HCT116 (cell line): ENCODE measurements at regions not wholly inside any gene's neighbourhood (a gene's known extent, or its start where the extent isn't known, plus 50 kb on each side); places are given as distances from the start of the nearest gene placed in this dataset.

Experiments
- ATAC-seq: fragments of 200-7000 bp; cut with Tn5 transposase; 2 replicates; pipeline ENCODE4 v1.9.1; 2020; ENCODE audit warnings: mild to moderate bottlenecking, moderate library complexity
- BruUV-seq: library from RNA; stranded (reverse); fragments of 400-500 nt; replicated peaks from 2 replicates; lab custom pipeline; 2021; lab: Mats Ljungman, UMichigan
- CTCF ChIA-PET: fragments of 300-600 bp; sonication (Branson Sonifier 250); formaldehyde crosslinking; loops from one replicate; lab custom pipeline; 2021; ENCODE audit warnings: antibody characterized with exemption; lab: Charles Lee
- POLR2A ChIA-PET: fragments of 300-600, 350-600 bp; sonication (Branson Sonifier 250); formaldehyde crosslinking; loops from one replicate; lab custom pipeline; 2021; ENCODE audit warnings: antibody characterized with exemption; lab: Charles Lee
- RAD21 ChIA-PET, 2 experiments: fragments of 300-600 bp; sonication (Branson Sonifier 250); formaldehyde crosslinking; loops; one replicate each; lab custom pipeline; 2023; ENCODE audit warnings: low total read pairs in 2 of 2; ENCODE audit not compliant: uncharacterized antibody in 2 of 2, unreplicated experiment in 2 of 2, low non-redundant PET in 1 of 2; lab: Charles Lee
- DNase-seq: peaks from one replicate; pipeline ENCODE4 v3.0.0-alpha.2; 2010; ENCODE audit warnings: low read depth, low spot score
- H2AFZ ChIP-seq: fragments of 200-600 bp; shearing (Covaris generic), sonication (generic); 2 replicates; pipeline ENCODE4 v1.6.1; 2017; ENCODE audit warnings: low read depth, mixed run types, mixed read lengths, antibody characterized with exemption, low read length; ENCODE audit not compliant: poor library complexity, severe bottlenecking
- H3K27ac ChIP-seq: 2 replicates; pipeline ENCODE4 v1.5.1; 2012; ENCODE audit warnings: low read depth, low read length
- H3K27me3 ChIP-seq: fragments of 200-600 bp; sonication (generic); 2 replicates; pipeline ENCODE4 v1.6.1; 2016; ENCODE audit warnings: mixed run types, low read length, mixed read lengths; ENCODE audit not compliant: insufficient read depth
- H3K36me3 ChIP-seq, 2 experiments: fragments of 200-500 bp in 1 of 2; fragments of 200-600 bp in 1 of 2; sonication (Bioruptor generic) in 1 of 2; sonication (generic) in 1 of 2; 2 replicates each; pipeline versions ENCODE4 v1.5.1 to v1.6.1; 2014 to 2016; ENCODE audit warnings: low read length in 2 of 2, inconsistent platforms in 1 of 2, mixed read lengths in 1 of 2, mixed run types in 1 of 2; ENCODE audit not compliant: insufficient read depth in 2 of 2, control insufficient read depth in 1 of 2
- H3K4me1 ChIP-seq, 2 experiments: fragments of 200-600 bp in 1 of 2; sonication (generic) in 1 of 2; 2 replicates each; pipeline versions ENCODE4 v1.5.1 to v1.6.1; 2012 to 2017; ENCODE audit warnings: low read length in 2 of 2, inconsistent platforms in 1 of 2, mild to moderate bottlenecking in 1 of 2, mixed read lengths in 1 of 2, mixed run types in 1 of 2, moderate library complexity in 1 of 2; ENCODE audit not compliant: insufficient read depth in 2 of 2, control insufficient read depth in 1 of 2
- H3K4me2 ChIP-seq: fragments of 200-600 bp; sonication (generic); 2 replicates; pipeline ENCODE4 v1.6.1; 2017; ENCODE audit warnings: mixed run types, low read length, mixed read lengths
- H3K4me3 ChIP-seq, 2 experiments: fragments of 200-600 bp in 1 of 2; sonication (generic) in 1 of 2; replicated peaks in 1 of 2; 2 replicates each; pipeline ENCODE4 v1.5.1; 2011 to 2016; ENCODE audit warnings: low read length in 2 of 2, control low read depth in 1 of 2, low read depth in 1 of 2, mild to moderate bottlenecking in 1 of 2, mixed read lengths in 1 of 2, mixed run types in 1 of 2
- H3K79me2 ChIP-seq: fragments of 200-600 bp; sonication (generic); 2 replicates; pipeline ENCODE4 v1.6.1; 2017; ENCODE audit warnings: mild to moderate bottlenecking, mixed run types, low read length, moderate library complexity, mixed read lengths; ENCODE audit not compliant: insufficient read depth
- H3K9ac ChIP-seq: fragments of 200-600 bp; sonication (generic); 2 replicates; pipeline ENCODE4 v1.6.1; 2016; ENCODE audit warnings: low read length, mixed read lengths
- H3K9me2 ChIP-seq: fragments of 200-600 bp; sonication (generic), shearing (Covaris generic); 2 replicates; pipeline ENCODE4 v1.6.1; 2017; ENCODE audit warnings: mixed run types, mild to moderate bottlenecking, moderate library complexity; ENCODE audit not compliant: insufficient read depth
- H3K9me3 ChIP-seq, 2 experiments: fragments of 200-500 bp in 1 of 2; fragments of 200-600 bp in 1 of 2; sonication (Bioruptor generic) in 1 of 2; sonication (generic) in 1 of 2; 2 replicates each; pipeline ENCODE4 v1.6.1; 2014 to 2017; ENCODE audit warnings: low read length in 2 of 2, mixed read lengths in 2 of 2, inconsistent platforms in 1 of 2, low read depth in 1 of 2, mild to moderate bottlenecking in 1 of 2, mixed run types in 1 of 2, moderate library complexity in 1 of 2; ENCODE audit not compliant: control insufficient read depth in 1 of 2, insufficient read depth in 1 of 2
- H4K20me1 ChIP-seq: fragments of 200-600 bp; sonication (generic), shearing (Covaris generic); 2 replicates; pipeline ENCODE4 v1.6.1; 2017; ENCODE audit warnings: mixed run types, mild to moderate bottlenecking, moderate library complexity; ENCODE audit not compliant: insufficient read depth
- CEBPB ChIP-seq: IDR thresholded peaks from 2 replicates; pipeline ENCODE4 v1.6.1; 2012; ENCODE audit warnings: low read depth
- EGR1 ChIP-seq: IDR thresholded peaks from 2 replicates; pipeline ENCODE4 v1.6.1; 2012; ENCODE audit warnings: low read depth
- ELF1 ChIP-seq: IDR thresholded peaks from 2 replicates; pipeline ENCODE4 v1.6.1; 2012; ENCODE audit warnings: low read depth, borderline replicate concordance
- EZH2 ChIP-seq: fragments of 200-600 bp; sonication (generic); IDR thresholded peaks from 2 replicates; pipeline ENCODE4 v1.6.1; 2017; ENCODE audit warnings: antibody characterized with exemption, mixed run types
- EZH2phosphoT487 ChIP-seq: fragments of 200-600 bp; IDR thresholded peaks from 2 replicates; pipeline ENCODE4 v1.6.1; 2018; ENCODE audit warnings: antibody characterized with exemption, borderline replicate concordance
- FOSL1 ChIP-seq: IDR thresholded peaks from 2 replicates; pipeline ENCODE4 v1.6.1; 2012; ENCODE audit warnings: low read depth
- JUND ChIP-seq: IDR thresholded peaks from 2 replicates; pipeline ENCODE4 v1.6.1; 2012
- POLR2A ChIP-seq: IDR thresholded peaks from 2 replicates; pipeline ENCODE4 v1.7.0; 2011; ENCODE audit warnings: borderline replicate concordance; ENCODE audit not compliant: insufficient read depth, insufficient read length; ENCODE audit errors: extremely low read depth
- POLR2AphosphoS5 ChIP-seq: IDR thresholded peaks from 2 replicates; pipeline ENCODE4 v1.6.1; 2011; ENCODE audit warnings: mild to moderate bottlenecking, low read depth, low read length, moderate library complexity
- RAD21 ChIP-seq: IDR thresholded peaks from 2 replicates; pipeline ENCODE4 v1.6.1; 2012; ENCODE audit warnings: low read depth, mild to moderate bottlenecking
- SIN3A ChIP-seq: IDR thresholded peaks from 2 replicates; pipeline ENCODE4 v1.6.1; 2012; ENCODE audit warnings: low read depth
- SP1 ChIP-seq: IDR thresholded peaks from 2 replicates; pipeline ENCODE4 v1.6.1; 2012; ENCODE audit warnings: low read depth
- SRF ChIP-seq: IDR thresholded peaks from 2 replicates; pipeline ENCODE4 v1.6.1; 2012; ENCODE audit warnings: low read depth
- TCF7L2 ChIP-seq: IDR thresholded peaks from 2 replicates; pipeline ENCODE4 v1.7.0; 2011; ENCODE audit warnings: borderline replicate concordance, inconsistent platforms; ENCODE audit not compliant: insufficient read depth, insufficient read length; ENCODE audit errors: extremely low read depth
- ZFX ChIP-seq: fragments of 450-650 bp; IDR thresholded peaks from 2 replicates; pipeline ENCODE4 v1.6.1; 2017
- ZNF274 ChIP-seq: fragments of 200-500 bp; sonication (Bioruptor generic); IDR thresholded peaks from 2 replicates; pipeline ENCODE4 v1.6.1; 2014; ENCODE audit warnings: mild to moderate bottlenecking, low read depth, low read length, inconsistent platforms
- intact Hi-C: fragments of 100-400 bp; cut with micrococcal nuclease; formaldehyde crosslinking; loops from 2 replicates; pipeline ENCODE4 v1.10.0; 2022
- TF ChIP-seq, protein P1 (sequence below): IDR thresholded peaks from 2 replicates; pipeline ENCODE4 v1.6.1; 2011; ENCODE audit warnings: mild to moderate bottlenecking, low read length, moderate library complexity; ENCODE audit not compliant: insufficient replicate concordance; ENCODE audit errors: extremely low read depth
- TF ChIP-seq, protein P2 (sequence below): IDR thresholded peaks from 2 replicates; pipeline ENCODE4 v1.6.1; 2012
- TF ChIP-seq, protein P3 (sequence below), 3 experiments: fragments of 200-600 bp in 1 of 3; sonication (generic) in 1 of 3; IDR thresholded peaks in 2 of 3; conservative IDR thresholded peaks in 1 of 3; 2 replicates each; pipeline ENCODE4 v1.5.1; 2012 to 2017; ENCODE audit warnings: low read depth in 2 of 3, low read length in 2 of 3, antibody characterized with exemption in 1 of 3, borderline replicate concordance in 1 of 3, control low read depth in 1 of 3, mild to moderate bottlenecking in 1 of 3, mixed read lengths in 1 of 3, mixed run types in 1 of 3, moderate library complexity in 1 of 3; ENCODE audit not compliant: insufficient read depth in 1 of 3

DNA sequence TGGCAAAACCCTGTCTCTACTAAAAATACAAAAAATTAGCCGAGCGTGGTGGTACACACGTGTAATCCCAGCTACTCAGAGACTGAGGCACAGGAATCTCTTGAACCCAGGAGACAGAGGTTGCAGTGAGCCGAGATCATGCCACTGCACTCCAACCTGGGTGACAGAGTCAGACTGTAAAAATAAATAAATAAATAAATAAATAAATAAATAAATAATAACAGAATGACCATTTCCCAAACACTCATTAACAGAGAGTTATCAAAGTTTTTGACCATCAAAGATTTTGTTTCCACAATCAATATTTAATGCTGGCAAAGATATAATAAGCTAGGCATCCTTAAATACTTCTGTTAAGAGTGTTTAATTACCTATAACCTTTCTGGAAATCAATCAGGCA, 299.4 kb downstream of the KCTD12 start (continued):
- TF ChIP-seq, protein P1, sequence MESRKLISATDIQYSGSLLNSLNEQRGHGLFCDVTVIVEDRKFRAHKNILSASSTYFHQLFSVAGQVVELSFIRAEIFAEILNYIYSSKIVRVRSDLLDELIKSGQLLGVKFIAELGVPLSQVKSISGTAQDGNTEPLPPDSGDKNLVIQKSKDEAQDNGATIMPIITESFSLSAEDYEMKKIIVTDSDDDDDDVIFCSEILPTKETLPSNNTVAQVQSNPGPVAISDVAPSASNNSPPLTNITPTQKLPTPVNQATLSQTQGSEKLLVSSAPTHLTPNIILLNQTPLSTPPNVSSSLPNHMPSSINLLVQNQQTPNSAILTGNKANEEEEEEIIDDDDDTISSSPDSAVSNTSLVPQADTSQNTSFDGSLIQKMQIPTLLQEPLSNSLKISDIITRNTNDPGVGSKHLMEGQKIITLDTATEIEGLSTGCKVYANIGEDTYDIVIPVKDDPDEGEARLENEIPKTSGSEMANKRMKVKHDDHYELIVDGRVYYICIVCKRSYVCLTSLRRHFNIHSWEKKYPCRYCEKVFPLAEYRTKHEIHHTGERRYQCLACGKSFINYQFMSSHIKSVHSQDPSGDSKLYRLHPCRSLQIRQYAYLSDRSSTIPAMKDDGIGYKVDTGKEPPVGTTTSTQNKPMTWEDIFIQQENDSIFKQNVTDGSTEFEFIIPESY, result no peak
- TF ChIP-seq FOSL1 (no peak), EZH2phosphoT487 (no peak)

DNA sequence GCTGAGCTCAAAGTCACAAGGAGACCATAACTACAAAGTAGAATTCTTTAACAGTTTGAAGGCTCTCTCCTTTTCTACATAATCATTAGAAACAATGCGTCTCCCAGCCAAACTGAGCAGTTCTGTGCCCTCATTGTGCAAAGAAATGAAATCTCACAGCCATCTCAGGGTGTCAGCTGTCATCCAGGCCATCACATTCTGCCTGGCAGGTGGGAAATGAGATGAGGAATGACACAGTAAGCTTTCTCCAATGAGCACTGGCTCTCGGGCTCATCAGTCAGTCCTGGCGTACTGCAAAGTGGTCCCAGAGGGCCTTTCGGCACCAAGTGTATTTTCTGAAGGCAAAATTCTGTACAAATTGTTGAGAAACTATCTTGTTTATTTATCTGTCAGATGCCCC, 306.5 kb downstream of the KCTD12 start:
- no peak for TF ChIP-seq POLR2AphosphoS5
- no peak for TF ChIP-seq EGR1
- no peak for TF ChIP-seq SIN3A
- TF ChIP-seq, protein P2, sequence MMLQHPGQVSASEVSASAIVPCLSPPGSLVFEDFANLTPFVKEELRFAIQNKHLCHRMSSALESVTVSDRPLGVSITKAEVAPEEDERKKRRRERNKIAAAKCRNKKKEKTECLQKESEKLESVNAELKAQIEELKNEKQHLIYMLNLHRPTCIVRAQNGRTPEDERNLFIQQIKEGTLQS, result no peak
- TF ChIP-seq JUND, result no peak
- no peak for TF ChIP-seq SP1
- no peak for TF ChIP-seq EZH2phosphoT487
- no peak for TF ChIP-seq POLR2A
- TF ChIP-seq ZNF274, result no peak
- TF ChIP-seq TCF7L2, result no peak
- no peak for TF ChIP-seq CEBPB
- no peak for TF ChIP-seq ELF1
- TF ChIP-seq, protein P1, result no peak
- no peak for TF ChIP-seq ZFX
- no peak for TF ChIP-seq EZH2
- TF ChIP-seq RAD21, result no peak
- TF ChIP-seq, protein P3, sequence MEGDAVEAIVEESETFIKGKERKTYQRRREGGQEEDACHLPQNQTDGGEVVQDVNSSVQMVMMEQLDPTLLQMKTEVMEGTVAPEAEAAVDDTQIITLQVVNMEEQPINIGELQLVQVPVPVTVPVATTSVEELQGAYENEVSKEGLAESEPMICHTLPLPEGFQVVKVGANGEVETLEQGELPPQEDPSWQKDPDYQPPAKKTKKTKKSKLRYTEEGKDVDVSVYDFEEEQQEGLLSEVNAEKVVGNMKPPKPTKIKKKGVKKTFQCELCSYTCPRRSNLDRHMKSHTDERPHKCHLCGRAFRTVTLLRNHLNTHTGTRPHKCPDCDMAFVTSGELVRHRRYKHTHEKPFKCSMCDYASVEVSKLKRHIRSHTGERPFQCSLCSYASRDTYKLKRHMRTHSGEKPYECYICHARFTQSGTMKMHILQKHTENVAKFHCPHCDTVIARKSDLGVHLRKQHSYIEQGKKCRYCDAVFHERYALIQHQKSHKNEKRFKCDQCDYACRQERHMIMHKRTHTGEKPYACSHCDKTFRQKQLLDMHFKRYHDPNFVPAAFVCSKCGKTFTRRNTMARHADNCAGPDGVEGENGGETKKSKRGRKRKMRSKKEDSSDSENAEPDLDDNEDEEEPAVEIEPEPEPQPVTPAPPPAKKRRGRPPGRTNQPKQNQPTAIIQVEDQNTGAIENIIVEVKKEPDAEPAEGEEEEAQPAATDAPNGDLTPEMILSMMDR (IDR thresholded peaks at IDR 0.05 in 2 of 3, conservative IDR thresholded peaks at IDR 0.05 in 1 of 3; ENCODE audit: borderline replicate concordance in 1 of 3, insufficient read depth in 1 of 3, low read depth in 2 of 3, low read length in 2 of 3), result no peak
- TF ChIP-seq SRF, result no peak
- H3K27ac ChIP-seq, result no peak overlapping the region
- RAD21 ChIA-PET, result no interaction called here
- no peaks in the 10 kb centered on the region for H3K9me2 ChIP-seq
- no peaks in the 10 kb centered on the region for H3K4me1 ChIP-seq
- H3K4me3 ChIP-seq, result no peak overlapping the region
- DNase-seq, result no peak
- CTCF ChIA-PET, result no interaction called here
- no peaks in the 10 kb centered on the region for H3K27me3 ChIP-seq
- H3K9me3 ChIP-seq, result no peaks in the 10 kb centered on the region
- H3K36me3 ChIP-seq, result no peaks in the 10 kb centered on the region
- no peaks in the 10 kb centered on the region for H4K20me1 ChIP-seq
- H2AFZ ChIP-seq, result no peak overlapping the region
- intact Hi-C loops, result no loop called here
- ATAC-seq, result no peak
- no peaks in the 10 kb centered on the region for H3K79me2 ChIP-seq
- POLR2A ChIA-PET, result no interaction called here
- BruUV-seq, result no TSS peak
- no peak overlapping the region for H3K4me2 ChIP-seq
- H3K9ac ChIP-seq, result no peak overlapping the region
